ENCODE measurements at regions not wholly inside any gene's neighbourhood (a gene's known extent, or its start where the extent isn't known, plus 50 kb on each side); places are given as distances from the start of the nearest gene placed in this dataset.

GRCh38 chr3:87855211-87855610 lies 203.6 kb downstream of the CGGBP1 start:
- Histone ChIP-seq H3K36me3 (ENCODE audit: control insufficient read depth in 2 of 2, extremely low read depth in 1 of 2, insufficient read depth in 2 of 2, low read length in 2 of 2) (no peaks in the 10 kb centered on the region), H3K4me1 (ENCODE audit: control insufficient read depth, extremely low read depth, insufficient read depth, low read length) (no peaks in the 10 kb centered on the region), H3K27me3 (ENCODE audit: control insufficient read depth, extremely low read depth, insufficient read depth, low read length) (no peaks in the 10 kb centered on the region), H3K4me3 (ENCODE audit: control insufficient read depth in 2 of 3, extremely low read depth in 1 of 3, insufficient read depth in 2 of 3, low read depth in 1 of 3, low read length in 3 of 3) (no peak overlapping the region), H3K79me2 (ENCODE audit: control insufficient read depth, insufficient read depth, low read length) (no peaks in the 10 kb centered on the region), H3K4me2 (ENCODE audit: control insufficient read depth, extremely low read depth, insufficient read depth, low read depth, low read length) (no peak overlapping the region), H3K9ac (ENCODE audit: control insufficient read depth, extremely low read depth, insufficient read depth, low read length) (no peak overlapping the region), H3K9me3 (ENCODE audit: control insufficient read depth, low read depth, low read length) (no peaks in the 10 kb centered on the region), H4K20me1 (ENCODE audit: control insufficient read depth, extremely low read depth, insufficient read depth, low read length) (no peaks in the 10 kb centered on the region), H3K9me1 (ENCODE audit: control insufficient read depth, extremely low read depth, insufficient read depth, low read length) (no peaks in the 10 kb centered on the region), H2AFZ (ENCODE audit: control insufficient read depth, low read length) (no peak overlapping the region), H3K27ac (ENCODE audit: control insufficient read depth, insufficient read depth, low read length) (no peak overlapping the region)
- dilution Hi-C loops (cut with MboI; ENCODE audit: extremely low pct_ligation_motif_present, low sequenced_read_pairs): no loop called here
- DNase-seq (ENCODE audit: low read depth, low spot score) (no peak), FAIRE-seq (no peak)
- TF ChIP-seq EZH2 (IDR thresholded peaks at IDR 0.05; ENCODE audit: low read length): no peak
- no peak for TF ChIP-seq CTCF (optimal IDR thresholded peaks at IDR 0.05 in 1 of 3, IDR thresholded peaks at IDR 0.05 in 1 of 3, conservative IDR thresholded peaks at IDR 0.05 in 1 of 3; ENCODE audit: extremely low read depth in 1 of 3, insufficient read depth in 2 of 3, low read length in 3 of 3)

- no peaks in the 10 kb centered on the region for H3K27me3 ChIP-seq (ENCODE audit: control insufficient read depth, extremely low read depth, insufficient read depth, low read length)
- no peaks in the 10 kb centered on the region for H4K20me1 ChIP-seq (ENCODE audit: control insufficient read depth, extremely low read depth, insufficient read depth, low read length)
- FAIRE-seq (no peak), DNase-seq (ENCODE audit: low read depth, low spot score) (no peak)
- H3K4me3 ChIP-seq (ENCODE audit: control insufficient read depth in 2 of 3, extremely low read depth in 1 of 3, insufficient read depth in 2 of 3, low read depth in 1 of 3, low read length in 3 of 3): no peak overlapping the region
- no peak overlapping the region for H3K4me2 ChIP-seq (ENCODE audit: control insufficient read depth, extremely low read depth, insufficient read depth, low read depth, low read length)
- no peaks in the 10 kb centered on the region for H3K4me1 ChIP-seq (ENCODE audit: control insufficient read depth, extremely low read depth, insufficient read depth, low read length)
- no peak overlapping the region for H3K27ac ChIP-seq (ENCODE audit: control insufficient read depth, insufficient read depth, low read length)
- H2AFZ ChIP-seq (ENCODE audit: control insufficient read depth, low read length): no peak overlapping the region
- H3K9ac ChIP-seq (ENCODE audit: control insufficient read depth, extremely low read depth, insufficient read depth, low read length): no peak overlapping the region
- H3K36me3 ChIP-seq (ENCODE audit: control insufficient read depth in 2 of 2, extremely low read depth in 1 of 2, insufficient read depth in 2 of 2, low read length in 2 of 2): no peaks in the 10 kb centered on the region
- no peaks in the 10 kb centered on the region for H3K9me3 ChIP-seq (ENCODE audit: control insufficient read depth, low read depth, low read length)
- no peak for TF ChIP-seq EZH2 (IDR thresholded peaks at IDR 0.05; ENCODE audit: low read length)
- no peaks in the 10 kb centered on the region for H3K79me2 ChIP-seq (ENCODE audit: control insufficient read depth, insufficient read depth, low read length)
- H3K9me1 ChIP-seq (ENCODE audit: control insufficient read depth, extremely low read depth, insufficient read depth, low read length): no peaks in the 10 kb centered on the region
- dilution Hi-C loops (cut with MboI; ENCODE audit: extremely low pct_ligation_motif_present, low sequenced_read_pairs): no loop called here
These were observed 210.8 kb downstream of the CGGBP1 start for GRCh38 chr3:87848003-87848402.

- dilution Hi-C loops (cut with MboI; ENCODE audit: extremely low pct_ligation_motif_present, low sequenced_read_pairs): no loop called here
- H3K9me3 ChIP-seq (ENCODE audit: control insufficient read depth, low read depth, low read length): no peaks in the 10 kb centered on the region
These were observed 221.7 kb downstream of the CGGBP1 start for GRCh38 chr3:87837076-87837475.

More at GRCh38 chr3:87837076-87837475, 221.7 kb downstream of the CGGBP1 start:
- H3K4me3 ChIP-seq (ENCODE audit: control insufficient read depth in 2 of 3, extremely low read depth in 1 of 3, insufficient read depth in 2 of 3, low read depth in 1 of 3, low read length in 3 of 3): no peak overlapping the region
- H4K20me1 ChIP-seq (ENCODE audit: control insufficient read depth, extremely low read depth, insufficient read depth, low read length): no peaks in the 10 kb centered on the region
- H3K79me2 ChIP-seq (ENCODE audit: control insufficient read depth, insufficient read depth, low read length): no peaks in the 10 kb centered on the region
- H3K27ac ChIP-seq (ENCODE audit: control insufficient read depth, insufficient read depth, low read length): no peak overlapping the region
- H3K9me1 ChIP-seq (ENCODE audit: control insufficient read depth, extremely low read depth, insufficient read depth, low read length): no peaks in the 10 kb centered on the region
- H3K4me2 ChIP-seq (ENCODE audit: control insufficient read depth, extremely low read depth, insufficient read depth, low read depth, low read length): no peak overlapping the region
- no peaks in the 10 kb centered on the region for H3K36me3 ChIP-seq (ENCODE audit: control insufficient read depth in 2 of 2, extremely low read depth in 1 of 2, insufficient read depth in 2 of 2, low read length in 2 of 2)
- TF ChIP-seq CTCF (optimal IDR thresholded peaks at IDR 0.05 in 1 of 3, IDR thresholded peaks at IDR 0.05 in 1 of 3, conservative IDR thresholded peaks at IDR 0.05 in 1 of 3; ENCODE audit: extremely low read depth in 1 of 3, insufficient read depth in 2 of 3, low read length in 3 of 3): no peak
- TF ChIP-seq EZH2 (IDR thresholded peaks at IDR 0.05; ENCODE audit: low read length): no peak
- no peak for FAIRE-seq
- no peak for DNase-seq (ENCODE audit: low read depth, low spot score)
- H3K9ac ChIP-seq (ENCODE audit: control insufficient read depth, extremely low read depth, insufficient read depth, low read length): no peak overlapping the region
- no peak overlapping the region for H2AFZ ChIP-seq (ENCODE audit: control insufficient read depth, low read length)
- H3K27me3 ChIP-seq (ENCODE audit: control insufficient read depth, extremely low read depth, insufficient read depth, low read length): no peaks in the 10 kb centered on the region
- no peaks in the 10 kb centered on the region for H3K4me1 ChIP-seq (ENCODE audit: control insufficient read depth, extremely low read depth, insufficient read depth, low read length)

All from keratinocyte (primary cell).